K562 (cell line): ENCODE measurements at regions not wholly inside any gene's neighbourhood (a gene's known extent, or its start where the extent isn't known, plus 50 kb on each side); places are given as distances from the start of the nearest gene placed in this dataset.

Experiments used
- ARID1B ChIP-seq: fragments of 450-650 bp; IDR thresholded peaks from 2 replicates; pipeline ENCODE4 v1.6.1; 2016; ENCODE audit warnings: antibody characterized with exemption, mild to moderate bottlenecking, inconsistent platforms
- REST ChIP-seq, 2 experiments: fragments of 450-650 bp; formaldehyde crosslinking in 1 of 2; IDR thresholded peaks; 2 replicates each; pipeline versions ENCODE4 v1.4.0 to v1.6.1; 2014 to 2020; ENCODE audit warnings: mild to moderate bottlenecking in 2 of 2, borderline replicate concordance in 1 of 2, low read depth in 1 of 2
- SLC30A9 ChIP-seq: fragments of 250-450 bp; sonication (Bioruptor Pico); IDR thresholded peaks from 2 replicates; pipeline ENCODE4 v1.8.0; 2022; ENCODE audit warnings: mild to moderate bottlenecking, moderate library complexity
- TAL1 ChIP-seq: fragments of 450-650 bp; IDR thresholded peaks from 2 replicates; pipeline ENCODE4 v1.6.1; 2016; ENCODE audit warnings: mild to moderate bottlenecking

GRCh38 chr17:33949100-33949499 lies 306.0 kb upstream of the CCL2 start (continued):
- TF ChIP-seq REST (IDR thresholded peaks at IDR 0.05; ENCODE audit: borderline replicate concordance) (peak; percentile 88), REST (CRISPR knock-in tag; IDR thresholded peaks at IDR 0.05; ENCODE audit: low read depth) (no peak), ARID1B (no peak), SLC30A9 (no peak), TAL1 (no peak)
